Endometrial microvascular endothelial cells (primary cell): ENCODE measurements at regions not wholly inside any gene's neighbourhood (a gene's known extent, or its start where the extent isn't known, plus 50 kb on each side); places are given as distances from the start of the nearest gene placed in this dataset.
"Not testable (repeated sequence)": the region's sequence is repeated elsewhere in the genome, so short reads cannot be mapped to it uniquely, and the experiment has no call there.

ENCODE experiments used
- in situ Hi-C: cut with HindIII; loops from 2 replicates; pipeline ENCODE4 v1.10.0; 2017; ENCODE audit warnings: low sequenced_read_pairs, low pct_unique_long_range_greater_than_20kb; ENCODE audit errors: inconsistent ontology term

DNA sequence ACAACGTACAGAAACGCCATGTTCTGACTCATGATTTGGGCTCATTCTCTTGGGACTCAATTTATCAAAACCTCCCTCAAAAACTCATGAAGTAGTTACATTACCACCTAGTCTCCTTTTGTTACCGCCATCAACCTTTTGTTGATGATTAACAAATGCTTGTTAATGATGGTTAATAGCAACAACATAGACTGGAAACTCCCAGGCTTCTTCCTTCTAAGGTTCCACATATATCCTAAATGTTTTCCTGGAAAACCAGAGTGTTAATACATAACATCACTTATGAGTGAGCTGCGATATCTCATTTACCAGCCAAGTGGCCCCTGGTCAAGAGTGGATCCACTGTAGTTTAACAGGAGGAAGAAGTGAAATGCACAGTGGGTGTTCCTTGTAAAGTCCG lies 176.3 kb downstream of the ERMARD start:
- in situ Hi-C loops, result loop anchor here (25.0 kb wide), 1 partner anchor 90 kb away; no protein-coding TSS in a partner anchor

DNA sequence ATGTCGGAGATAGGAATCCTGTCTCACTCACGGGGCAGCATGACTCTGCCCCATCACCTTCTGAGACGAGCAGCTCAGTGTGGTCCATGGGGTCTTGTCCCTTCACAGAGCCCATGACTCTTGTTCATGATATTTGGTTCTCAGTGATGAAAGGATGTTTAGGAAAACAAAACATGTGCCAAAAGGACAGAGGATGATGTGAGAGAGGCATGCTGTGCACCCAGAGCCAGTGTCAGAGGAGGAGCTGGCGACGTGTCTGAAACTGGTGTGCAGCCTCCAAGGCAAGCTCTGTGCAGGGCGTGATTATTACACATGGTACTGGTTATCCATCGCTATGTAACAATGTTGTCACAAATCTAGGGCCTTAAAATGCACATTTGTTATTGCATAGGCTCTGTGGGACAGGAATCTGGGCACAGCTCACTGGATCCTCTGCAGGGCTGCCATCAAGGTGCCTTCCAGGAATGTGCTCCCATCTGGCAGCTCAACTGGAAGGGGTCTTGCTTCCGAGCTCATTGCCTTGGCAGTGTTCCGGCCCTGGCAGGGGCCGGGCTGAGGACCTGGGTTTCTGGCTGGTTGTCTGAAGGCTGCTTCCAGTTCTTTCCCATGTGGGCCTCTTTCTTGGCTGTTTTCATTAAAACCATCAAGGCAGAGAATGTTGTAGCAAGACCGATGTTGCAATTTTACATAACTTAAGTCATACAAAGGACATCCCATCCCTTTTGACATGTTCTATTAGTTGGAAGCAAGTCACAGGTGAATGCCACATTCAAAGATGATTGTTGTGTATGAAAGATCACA lies 175.4 kb downstream of the ERMARD start:
- in situ Hi-C loops, result loop anchor here (25.0 kb wide), 1 partner anchor 90 kb away; no protein-coding TSS in a partner anchor

DNA sequence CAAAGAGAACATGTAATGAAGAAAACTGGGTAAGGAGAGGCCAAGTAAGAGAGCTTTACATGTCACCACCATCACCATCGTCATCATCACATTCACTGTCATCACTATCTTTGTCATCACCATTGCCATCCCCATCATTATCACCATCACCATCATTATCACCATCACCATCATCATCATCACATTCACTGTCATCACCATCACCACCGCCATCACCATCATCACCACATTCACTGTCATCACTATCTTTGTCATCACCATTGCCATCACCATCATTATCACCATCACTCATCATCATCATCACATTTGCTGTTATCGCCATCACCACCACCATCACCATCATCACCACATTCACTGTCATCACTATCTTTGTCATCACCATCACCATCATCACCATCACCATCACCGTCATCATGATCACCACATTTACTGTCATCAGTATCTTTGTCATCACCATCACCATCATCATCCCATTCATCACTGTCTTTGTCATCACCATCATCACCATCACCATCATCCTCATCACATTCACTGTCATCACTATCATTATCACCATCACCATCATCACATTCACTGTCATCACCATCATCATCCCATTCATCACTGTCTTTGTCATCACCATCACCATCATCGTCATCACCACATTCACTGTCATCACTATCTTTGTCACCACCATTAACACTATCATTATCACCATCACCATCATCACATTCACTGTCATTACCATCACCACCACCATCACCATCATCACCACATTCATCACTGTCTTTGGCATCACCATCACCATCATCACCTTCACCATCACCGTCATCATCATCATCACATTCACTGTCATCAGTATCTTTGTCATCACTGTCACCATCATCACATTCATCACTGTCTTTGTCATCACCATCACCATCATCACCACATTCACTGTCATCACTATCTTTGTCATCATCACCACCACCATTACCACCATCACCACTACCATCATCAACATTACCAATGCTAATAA lies 172.3 kb downstream of the ERMARD start:
- in situ Hi-C loops, result no loop called here

DNA sequence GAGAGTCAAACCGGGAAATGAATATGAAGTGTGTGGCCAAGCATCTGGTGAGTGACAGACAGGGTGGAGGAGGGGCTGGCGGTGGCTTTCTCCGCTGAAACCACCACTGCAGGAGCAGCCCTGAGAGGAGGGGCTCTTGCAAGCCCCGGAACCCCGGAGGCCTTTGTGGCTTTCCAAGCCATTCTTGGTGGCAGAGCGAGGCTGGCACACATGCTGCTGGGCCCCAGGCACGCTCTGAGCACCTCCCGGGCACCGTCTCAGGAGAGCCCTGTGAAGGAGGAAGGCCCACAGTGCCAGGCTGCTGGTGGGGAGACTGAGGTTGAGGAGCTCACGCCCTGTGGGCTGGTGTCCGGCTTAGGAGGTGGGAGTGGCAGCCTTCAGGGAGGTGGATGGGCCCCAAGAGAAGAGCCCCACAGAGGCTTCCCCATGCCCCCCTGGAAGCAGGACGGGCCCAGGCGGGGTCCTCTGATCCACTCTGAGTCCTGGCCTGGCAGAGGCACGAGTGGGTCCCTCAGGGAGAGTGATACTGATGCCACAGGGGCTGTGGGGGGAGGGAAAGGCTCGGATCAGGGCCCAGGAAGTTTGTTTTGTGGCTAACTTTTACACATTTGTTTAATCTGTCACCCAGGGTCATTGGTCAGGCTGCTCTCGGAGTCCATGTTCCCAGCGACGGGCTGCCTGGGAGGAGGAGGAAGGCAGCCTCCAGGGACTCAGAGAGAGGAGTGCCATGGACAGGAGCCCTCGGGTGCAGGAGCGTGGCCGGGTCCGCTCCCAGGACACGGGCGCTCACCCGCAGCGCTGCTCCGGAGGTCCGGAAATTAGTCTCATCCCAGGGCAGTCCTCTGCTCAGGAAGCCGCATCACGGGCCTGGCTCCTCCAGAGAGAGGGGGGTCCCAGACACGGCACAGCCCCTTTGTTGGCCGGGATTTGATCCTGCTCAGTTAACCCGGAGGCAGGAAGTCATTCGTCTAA lies 170.7 kb downstream of the ERMARD start:
- in situ Hi-C loops, result no loop called here

DNA sequence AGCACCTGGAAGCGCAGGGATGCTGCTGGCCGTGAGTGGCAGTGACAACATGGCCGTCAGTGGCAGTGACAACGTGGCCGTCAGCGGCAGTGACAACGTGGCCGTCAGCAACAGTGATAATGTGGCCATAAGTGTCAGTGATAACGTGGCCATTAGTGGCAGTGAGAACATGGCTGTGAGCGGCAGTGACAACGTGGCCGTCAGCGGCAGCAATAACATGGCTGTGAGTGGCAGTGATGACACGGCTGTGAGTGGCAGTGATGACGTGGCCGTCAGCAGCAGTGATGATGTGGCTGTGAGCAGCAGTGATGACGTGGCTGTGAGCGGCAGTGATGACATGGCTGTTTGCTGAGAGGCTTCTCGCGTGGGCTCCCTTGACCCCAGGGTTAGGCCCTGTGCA lies 169.8 kb downstream of the ERMARD start:
- in situ Hi-C loops, result no loop called here

DNA sequence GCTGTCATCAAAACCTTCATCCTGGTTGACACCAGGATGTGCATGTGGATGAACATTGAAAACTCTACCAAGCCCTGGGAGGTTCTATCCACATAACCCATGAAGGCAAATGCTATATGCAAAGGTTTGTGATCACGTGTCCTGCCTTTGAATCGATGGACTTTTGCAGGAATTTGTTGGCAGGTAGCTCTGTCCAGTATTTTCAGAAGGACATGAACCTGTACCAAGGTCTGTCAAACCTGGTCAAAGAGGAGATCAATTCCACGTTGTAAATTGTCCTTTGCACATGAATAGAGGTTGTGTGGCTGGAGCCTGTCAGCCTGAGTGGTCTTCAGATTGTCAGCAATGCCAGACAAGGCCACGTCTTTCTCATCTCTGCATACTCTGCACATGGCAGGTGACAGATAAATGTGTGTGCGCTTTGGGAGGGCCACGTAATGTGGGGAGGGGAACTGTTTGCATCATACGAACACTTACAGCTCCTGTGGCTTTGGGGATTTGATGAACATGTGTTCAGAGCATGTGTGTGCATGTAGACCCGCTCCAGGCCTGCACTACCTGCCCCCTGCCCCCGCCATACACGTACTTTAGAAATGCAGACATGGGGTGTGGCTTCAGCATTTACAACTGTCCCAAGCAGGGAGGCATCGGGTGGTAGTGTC lies 169.1 kb downstream of the ERMARD start:
- in situ Hi-C loops, result no loop called here

DNA sequence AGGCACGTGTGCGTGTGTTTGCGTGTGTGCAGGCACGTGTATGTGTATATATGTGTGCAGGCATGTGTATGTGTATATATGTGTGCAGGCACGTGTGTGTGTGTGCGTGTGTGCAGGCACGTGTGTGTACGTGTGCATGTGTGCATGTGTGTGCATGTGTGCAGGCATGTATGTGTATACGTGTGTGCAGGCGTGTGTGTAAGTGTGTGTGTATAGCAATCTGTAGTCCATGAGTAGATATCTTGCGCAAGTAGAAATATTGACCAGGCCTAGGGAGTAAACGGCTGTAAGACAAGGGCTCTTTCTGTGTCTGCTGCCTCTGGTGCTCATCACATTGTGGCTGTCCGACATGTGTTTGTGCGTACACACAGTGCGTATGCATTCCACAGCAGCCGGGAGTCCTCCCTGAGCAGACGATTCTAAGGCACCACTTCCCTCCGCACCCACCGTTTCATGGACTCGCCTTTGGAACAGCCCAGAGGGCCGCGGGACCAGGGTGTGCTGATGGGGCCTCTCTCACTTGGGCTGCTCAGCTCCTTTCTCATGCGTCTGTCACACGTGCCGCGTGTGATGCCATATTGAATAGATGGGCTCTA lies 167.6 kb downstream of the ERMARD start:
- in situ Hi-C loops, result no loop called here

DNA sequence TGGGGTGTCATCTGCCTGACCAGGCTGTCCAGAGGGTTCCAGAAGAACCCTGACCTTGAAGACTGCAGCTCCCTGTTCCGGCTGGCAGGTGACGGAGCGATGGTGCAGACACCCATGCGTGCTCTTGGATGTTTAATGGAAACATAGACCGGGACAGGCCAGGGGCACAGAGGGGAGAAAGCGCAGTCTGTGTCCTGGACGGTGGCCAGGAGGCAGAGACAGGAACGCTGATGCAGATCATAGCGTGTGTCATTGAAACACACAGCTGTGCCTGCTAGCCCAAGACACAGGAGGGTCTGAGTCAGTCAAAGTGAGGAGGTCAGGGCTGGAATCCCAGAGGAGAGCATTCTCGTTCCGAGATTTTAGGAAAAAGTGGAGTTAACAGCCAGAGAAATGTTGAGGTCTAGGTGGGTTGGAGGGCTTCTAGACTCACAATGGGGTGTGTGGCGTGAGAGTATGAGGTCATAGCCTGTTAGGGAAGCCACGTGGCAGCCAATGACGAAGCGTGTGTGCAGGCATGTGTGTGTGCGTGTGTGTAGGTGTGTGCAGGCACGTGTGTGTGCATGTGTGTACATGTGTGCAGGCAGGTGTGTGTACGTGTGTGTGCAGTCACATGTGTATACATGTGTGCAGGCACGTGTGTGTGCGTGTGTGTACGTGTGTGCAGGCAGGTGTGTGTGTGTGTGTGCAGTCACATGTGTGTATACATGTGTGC lies 167.0 kb downstream of the ERMARD start:
- in situ Hi-C loops, result no loop called here

DNA sequence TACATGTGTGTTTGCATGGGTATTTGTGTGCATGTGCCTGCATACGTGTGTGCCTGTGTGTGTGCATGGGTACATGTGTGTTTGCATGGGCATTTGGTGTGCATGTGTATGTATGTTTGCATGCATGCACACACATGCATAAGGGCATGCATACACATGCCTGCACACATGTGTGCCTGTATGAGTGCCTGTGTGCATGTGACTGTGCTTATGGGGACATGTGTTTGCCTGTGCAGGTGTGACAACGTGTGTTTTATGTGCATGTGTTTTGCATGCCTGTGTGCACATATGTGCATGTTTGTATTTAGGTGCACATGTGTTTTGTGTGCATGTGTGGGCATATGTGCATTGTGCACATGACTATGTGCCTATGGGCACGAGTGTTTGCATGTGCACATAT lies 165.7 kb downstream of the ERMARD start:
- in situ Hi-C loops, result no loop called here

DNA sequence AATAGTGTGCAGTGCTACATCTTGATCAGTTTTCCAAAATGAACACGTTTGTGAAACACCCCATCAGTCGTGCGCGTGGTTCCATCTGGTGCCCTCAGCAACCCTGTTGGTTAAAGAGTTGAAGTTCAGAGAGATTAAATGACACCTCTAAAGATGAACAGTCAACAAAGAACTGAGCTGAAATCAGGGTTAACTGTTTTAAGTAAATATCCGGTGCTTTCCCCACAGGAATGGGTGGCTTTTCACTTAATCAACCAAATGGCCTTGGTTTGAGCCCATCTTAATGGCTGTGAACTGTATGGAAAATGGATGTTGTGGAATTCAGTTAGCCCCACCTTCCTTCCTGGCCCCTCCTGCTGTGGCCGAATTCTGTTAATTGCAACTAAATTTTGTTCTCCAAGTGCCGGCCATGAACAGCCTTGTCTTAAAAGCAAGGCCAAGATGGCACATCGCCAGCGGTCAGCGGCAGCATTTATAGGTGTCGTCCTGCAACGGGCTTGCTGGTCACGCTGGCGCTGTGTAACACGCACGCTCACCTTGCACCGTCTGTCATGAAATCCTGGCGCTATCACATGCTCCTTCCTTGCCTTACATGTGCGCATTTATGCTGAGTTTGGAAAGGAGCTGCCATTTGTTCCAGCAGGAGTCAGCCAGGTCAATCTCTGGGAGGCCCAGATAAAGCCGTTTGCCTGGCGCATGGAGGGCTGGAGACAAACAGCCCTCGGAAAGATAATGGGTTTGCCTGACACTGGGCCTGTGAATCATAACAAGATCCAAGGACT lies 164.5 kb downstream of the ERMARD start:
- in situ Hi-C loops, result no loop called here

DNA sequence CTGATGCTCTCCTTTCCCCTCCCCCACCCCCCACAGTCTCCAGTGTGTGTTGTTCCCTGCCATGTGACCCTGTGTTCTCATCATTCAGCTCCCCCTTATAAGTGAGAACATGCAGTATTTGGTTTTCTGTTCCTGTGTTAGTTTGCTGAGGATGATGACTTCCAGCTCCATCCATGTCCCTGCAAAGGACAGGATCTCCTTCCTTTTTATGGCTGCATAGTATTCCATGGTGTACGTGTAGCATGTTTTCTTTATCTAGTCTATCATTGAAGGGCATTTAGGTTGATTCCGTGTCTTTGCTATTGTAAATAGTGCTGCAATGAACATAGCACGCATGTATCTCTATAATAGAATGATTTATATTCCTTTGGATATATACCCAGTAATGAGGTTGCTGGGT lies 162.3 kb downstream of the ERMARD start:
- in situ Hi-C loops, result not testable (repeated sequence)

DNA sequence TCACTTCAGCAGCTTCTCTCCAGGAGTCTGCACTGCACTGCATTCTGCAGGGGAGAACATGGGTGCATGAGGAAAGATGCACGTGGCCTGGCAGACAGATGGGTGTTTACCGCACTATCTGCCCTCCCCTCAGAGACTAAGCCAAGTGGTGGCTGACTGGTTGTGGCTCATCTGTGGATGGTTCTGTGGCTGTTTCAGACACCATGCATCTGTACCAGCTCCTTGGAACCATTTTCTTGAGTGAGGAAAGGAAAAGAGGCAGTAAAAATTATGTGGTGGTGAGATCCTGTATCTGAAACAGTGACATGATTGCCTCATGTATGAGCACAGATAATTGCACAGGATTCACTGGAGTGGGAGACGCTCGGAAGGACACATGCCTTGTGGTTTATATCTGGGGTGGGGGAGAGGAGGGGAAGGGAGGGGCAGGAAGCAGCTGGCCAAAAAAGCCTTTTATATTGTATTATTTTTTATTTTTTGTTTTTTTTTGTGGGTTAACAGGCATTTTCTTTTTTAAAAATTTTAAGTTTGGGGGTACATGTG lies 161.7 kb downstream of the ERMARD start:
- in situ Hi-C loops, result no loop called here

DNA sequence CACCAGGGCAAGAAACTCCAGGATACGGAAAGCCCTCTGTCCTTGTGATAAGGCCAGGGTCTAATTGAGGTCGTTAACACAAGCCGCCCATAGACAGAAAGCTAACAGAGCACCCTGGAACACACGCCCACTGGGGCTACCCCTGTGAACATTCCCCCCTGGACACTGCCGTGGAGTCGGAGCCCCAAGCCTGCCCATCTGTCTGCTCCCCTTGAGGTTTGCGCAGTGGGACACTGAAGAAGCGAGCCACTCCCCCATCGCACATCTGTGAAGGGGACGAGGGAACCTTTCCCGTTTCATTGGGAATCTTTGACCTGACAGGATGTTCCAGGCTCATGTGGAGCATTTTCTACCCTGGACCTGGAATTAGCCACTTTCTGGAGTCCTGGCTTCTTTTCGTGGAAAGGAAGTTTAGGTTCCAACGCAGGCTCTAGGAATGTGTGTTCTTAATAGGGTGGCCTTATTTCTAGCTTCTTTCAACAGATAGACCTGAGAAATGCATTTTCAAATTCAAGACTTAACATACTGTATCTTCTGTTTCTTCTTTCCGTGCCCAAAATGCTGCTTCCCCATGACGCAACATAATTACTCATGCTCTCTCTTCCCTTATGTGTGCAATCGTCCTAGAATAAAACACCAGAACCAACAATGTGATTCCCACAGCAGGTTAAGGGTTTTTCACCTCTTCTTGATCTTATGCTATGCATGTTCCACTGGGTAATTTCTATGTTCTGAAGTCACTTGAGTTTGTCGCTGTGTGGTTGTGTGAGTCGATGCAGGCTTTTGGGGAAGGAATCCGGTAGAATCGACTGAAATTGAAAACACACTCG lies 161.1 kb downstream of the ERMARD start:
- in situ Hi-C loops, result no loop called here

DNA sequence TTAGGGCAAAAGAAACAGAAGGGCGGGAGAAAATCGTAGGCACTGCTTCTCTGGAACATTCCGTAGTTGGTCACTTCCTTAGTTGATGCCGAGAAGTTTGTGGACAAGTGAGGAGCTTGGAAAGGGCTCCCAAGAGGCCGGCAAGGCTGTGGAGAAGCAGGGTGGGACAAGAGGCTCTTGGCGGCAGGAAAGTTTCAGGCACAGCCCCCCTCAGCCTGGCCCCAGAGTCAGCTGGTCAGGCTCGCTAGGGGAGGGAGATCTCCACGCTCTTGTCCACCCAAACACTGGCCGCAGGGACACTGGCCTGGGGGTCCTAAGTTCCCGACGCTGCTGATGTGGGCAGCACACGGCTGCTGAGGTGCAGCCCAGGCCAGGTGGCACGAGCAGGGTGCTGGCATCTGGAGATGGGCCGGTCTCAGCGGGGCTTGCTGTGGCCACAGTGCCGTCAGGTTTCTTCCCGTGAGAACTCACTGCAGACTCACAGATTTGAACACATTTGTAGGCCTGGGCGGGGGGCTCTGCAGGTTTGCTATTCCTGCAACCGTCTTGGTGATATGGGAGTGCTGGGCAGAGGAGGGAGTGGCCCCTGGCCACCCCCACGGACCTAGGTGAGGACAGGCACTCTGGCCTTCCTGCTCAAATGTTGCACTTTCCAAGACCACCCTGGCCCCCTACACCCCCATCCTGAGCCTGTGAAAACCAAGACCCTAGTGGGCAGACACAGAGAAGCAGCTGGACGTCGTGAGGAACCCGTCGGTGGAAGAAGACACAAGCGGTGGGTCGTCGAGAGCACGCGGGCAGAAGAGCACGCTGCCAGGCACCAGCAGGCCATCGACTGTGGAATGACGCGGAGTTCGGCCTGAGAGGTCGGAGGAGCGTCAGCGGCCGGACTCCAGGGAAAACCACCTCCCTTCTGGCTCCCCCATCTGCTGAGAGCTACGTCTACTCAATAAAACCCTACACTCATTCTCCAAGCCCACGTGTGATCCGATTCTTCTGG lies 160.1 kb downstream of the ERMARD start:
- in situ Hi-C loops, result no loop called here
